Transverse colon (tissue), 4 donors: ENCODE measurements at regions not wholly inside any gene's neighbourhood (a gene's known extent, or its start where the extent isn't known, plus 50 kb on each side); places are given as distances from the start of the nearest gene placed in this dataset.

ENCODE experiments used
- DNase-seq: peaks from one replicate; pipeline ENCODE4 v3.0.0-alpha.2; 2019
- H3K27ac ChIP-seq, 4 donors: fragments of 200-600 bp; sonication (generic); 2 replicates each; pipeline ENCODE4 v1.5.1; 2016 to 2018; ENCODE audit warnings: inconsistent platforms in 4 of 4
- H3K27me3 ChIP-seq: fragments of 200-600 bp; sonication (generic); 2 replicates; pipeline ENCODE4 v1.5.1; 2017; ENCODE audit warnings: inconsistent platforms
- H3K36me3 ChIP-seq, 4 donors: fragments of 200-600 bp; sonication (generic); 2 replicates each; pipeline ENCODE4 v1.5.1; 2017 to 2019; ENCODE audit warnings: inconsistent platforms in 4 of 4
- H3K4me1 ChIP-seq, 4 donors: fragments of 200-600 bp; sonication (generic); 2 replicates each; pipeline ENCODE4 v1.5.1; 2017 to 2020; ENCODE audit warnings: inconsistent platforms in 4 of 4
- H3K4me3 ChIP-seq, 4 donors: fragments of 200-600 bp; sonication (generic); 1 replicate in 1 of 4; 2 replicates in 3 of 4; pipeline versions ENCODE4 v1.5.1 to v1.6.1; 2017 to 2019; ENCODE audit warnings: inconsistent platforms in 4 of 4
- H3K9me3 ChIP-seq, 2 donors: fragments of 200-600 bp; sonication (generic); 2 replicates each; pipeline ENCODE4 v1.5.1; 2017 to 2019; ENCODE audit warnings: inconsistent platforms in 2 of 2
- EP300 ChIP-seq: sonication (generic); formaldehyde crosslinking; IDR thresholded peaks from one replicate; pipeline ENCODE4 v1.6.1; 2017; ENCODE audit warnings: antibody characterized with exemption, low read depth
- POLR2A ChIP-seq: fragments of 450-650 bp; IDR thresholded peaks from one replicate; pipeline ENCODE4 v1.6.1; 2016; ENCODE audit warnings: antibody characterized with exemption, mild to moderate bottlenecking, moderate library complexity
- POLR2AphosphoS5 ChIP-seq, 3 donors: sonication (generic); formaldehyde crosslinking; IDR thresholded peaks; one replicate each; pipeline ENCODE4 v1.6.1; 2016; ENCODE audit warnings: antibody characterized with exemption in 3 of 3
- WGBS, 2 donors: methylation state at CpG; one replicate each; pipeline ENCODE4 v1.1.5; 2018; ENCODE audit warnings: low coverage in 1 of 2; 5-methylcytosine and 5-hydroxymethylcytosine counted together
- in situ Hi-C, 4 donors: fragments of 200-750 bp; cut with MboI; loops; one replicate each; pipeline versions ENCODE4 v1.15.0 to v1.15.1; 2017; ENCODE audit warnings: low sequenced_read_pairs in 3 of 4, low pct_ligation_motif_present in 1 of 4, low pct_unique_long_range_greater_than_20kb in 1 of 4
- intact Hi-C: fragments of 100-400 bp; cut with DNase I; formaldehyde crosslinking; loops from one replicate; pipeline ENCODE4 v1.15.1; 2023; ENCODE audit warnings: low total_unique reads
- TF ChIP-seq, protein P1 (sequence below), 5 experiments: fragments of 200-600 bp in 3 of 5; fragments of 450-650 bp in 2 of 5; sonication (generic) in 3 of 5; IDR thresholded peaks; 1 replicate in 2 of 5; 2 replicates in 3 of 5; pipeline ENCODE4 v1.5.1; 2016 to 2017; ENCODE audit warnings: antibody characterized with exemption in 5 of 5, inconsistent platforms in 3 of 5, mild to moderate bottlenecking in 2 of 5, moderate library complexity in 1 of 5

DNA sequence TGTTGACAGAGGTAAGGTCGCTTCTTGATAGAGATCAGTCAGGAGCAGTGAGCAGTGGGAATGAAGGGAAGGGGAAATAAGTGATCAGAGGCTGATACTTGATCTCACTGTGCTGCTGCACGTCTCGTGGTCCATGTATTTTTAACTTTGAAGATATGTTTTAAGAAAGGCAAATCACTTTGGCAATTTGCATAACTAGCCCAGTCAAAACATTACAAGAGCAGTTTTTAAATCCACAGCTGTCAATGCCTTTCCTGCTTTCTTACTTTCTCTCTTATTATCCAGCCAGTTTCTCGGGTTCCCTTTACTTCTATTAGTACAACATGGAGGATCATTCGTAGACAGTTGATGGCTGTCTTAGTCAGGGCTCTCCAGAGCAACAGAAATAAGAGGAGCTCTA lies 472.8 kb downstream of the TMA16 start:
- no peak overlapping the region for H3K27ac ChIP-seq
- H3K27me3 ChIP-seq = no peaks in the 10 kb centered on the region
- in situ Hi-C loops (no loop called here), intact Hi-C loops (no loop called here)
- TF ChIP-seq POLR2A (no peak), POLR2AphosphoS5 (IDR thresholded peaks at IDR 0.05) (no peak), EP300 (no peak)
- TF ChIP-seq, protein P1, sequence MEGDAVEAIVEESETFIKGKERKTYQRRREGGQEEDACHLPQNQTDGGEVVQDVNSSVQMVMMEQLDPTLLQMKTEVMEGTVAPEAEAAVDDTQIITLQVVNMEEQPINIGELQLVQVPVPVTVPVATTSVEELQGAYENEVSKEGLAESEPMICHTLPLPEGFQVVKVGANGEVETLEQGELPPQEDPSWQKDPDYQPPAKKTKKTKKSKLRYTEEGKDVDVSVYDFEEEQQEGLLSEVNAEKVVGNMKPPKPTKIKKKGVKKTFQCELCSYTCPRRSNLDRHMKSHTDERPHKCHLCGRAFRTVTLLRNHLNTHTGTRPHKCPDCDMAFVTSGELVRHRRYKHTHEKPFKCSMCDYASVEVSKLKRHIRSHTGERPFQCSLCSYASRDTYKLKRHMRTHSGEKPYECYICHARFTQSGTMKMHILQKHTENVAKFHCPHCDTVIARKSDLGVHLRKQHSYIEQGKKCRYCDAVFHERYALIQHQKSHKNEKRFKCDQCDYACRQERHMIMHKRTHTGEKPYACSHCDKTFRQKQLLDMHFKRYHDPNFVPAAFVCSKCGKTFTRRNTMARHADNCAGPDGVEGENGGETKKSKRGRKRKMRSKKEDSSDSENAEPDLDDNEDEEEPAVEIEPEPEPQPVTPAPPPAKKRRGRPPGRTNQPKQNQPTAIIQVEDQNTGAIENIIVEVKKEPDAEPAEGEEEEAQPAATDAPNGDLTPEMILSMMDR (IDR thresholded peaks at IDR 0.05) = no peak
- no peak for DNase-seq
- no peaks in the 10 kb centered on the region for H3K4me1 ChIP-seq
- WGBS, 2 donors = 50 to 59% methylated on average over 5 of the region's 5 CpGs
- H3K36me3 ChIP-seq = no peaks in the 10 kb centered on the region
- no peaks in the 10 kb centered on the region for H3K9me3 ChIP-seq
- no peak overlapping the region for H3K4me3 ChIP-seq

GRCh38 chr4:163967710-163968109 lies 473.2 kb downstream of the TMA16 start:
- in situ Hi-C loops (no loop called here), intact Hi-C loops (no loop called here)
- no peak for DNase-seq
- Histone ChIP-seq H3K4me1 (no peaks in the 10 kb centered on the region), H3K27me3 (no peaks in the 10 kb centered on the region), H3K27ac (no peak overlapping the region), H3K36me3 (no peaks in the 10 kb centered on the region), H3K9me3 (no peaks in the 10 kb centered on the region), H3K4me3 (no peak overlapping the region)
- no peak for TF ChIP-seq EP300
- TF ChIP-seq, protein P1 (IDR thresholded peaks at IDR 0.05) = no peak
- TF ChIP-seq POLR2A = no peak
- TF ChIP-seq POLR2AphosphoS5 (IDR thresholded peaks at IDR 0.05) = no peak
- 25 to 42% methylated on average over 1 of the region's 1 CpG for WGBS, 2 donors

GRCh38 chr4:163969291-163969690 lies 474.8 kb downstream of the TMA16 start:
- intact Hi-C loops = no loop called here

DNA sequence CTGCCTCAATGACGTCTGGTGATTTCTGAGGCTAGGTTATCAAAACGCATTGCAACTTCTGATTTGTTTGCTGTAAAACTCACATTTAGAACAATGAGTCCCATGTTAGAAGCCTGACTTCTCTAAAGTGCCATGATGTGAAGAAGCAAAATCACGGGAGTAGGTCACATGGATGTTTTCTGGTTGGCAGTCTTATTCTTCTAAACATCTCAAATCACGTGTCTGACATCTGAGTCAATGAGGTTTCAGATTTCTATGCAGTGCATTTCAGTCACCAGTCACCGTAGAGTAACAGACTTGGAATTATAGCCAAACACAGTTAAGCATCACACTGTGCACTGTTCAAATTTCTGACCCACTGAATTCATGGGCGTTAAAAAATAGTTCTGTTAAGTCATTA lies 482.1 kb downstream of the TMA16 start:
- TF ChIP-seq, protein P1 (IDR thresholded peaks at IDR 0.05) = no peak
- TF ChIP-seq POLR2A = no peak
- TF ChIP-seq POLR2AphosphoS5 (IDR thresholded peaks at IDR 0.05) = no peak
- no peak for TF ChIP-seq EP300
- H3K27ac ChIP-seq = no peak overlapping the region
- no peaks in the 10 kb centered on the region for H3K36me3 ChIP-seq
- WGBS, 2 donors = 75 to 77% methylated on average over 6 of the region's 6 CpGs
- no peaks in the 10 kb centered on the region for H3K9me3 ChIP-seq
- H3K4me3 ChIP-seq = no peak overlapping the region
- no peaks in the 10 kb centered on the region for H3K27me3 ChIP-seq
- no peaks in the 10 kb centered on the region for H3K4me1 ChIP-seq
- intact Hi-C loops = no loop called here
- DNase-seq = no peak
- in situ Hi-C loops = no loop called here

More at GRCh38 chr4:163969291-163969690, 474.8 kb downstream of the TMA16 start:
- TF ChIP-seq, protein P1 (IDR thresholded peaks at IDR 0.05) = no peak
- TF ChIP-seq POLR2A (no peak), POLR2AphosphoS5 (IDR thresholded peaks at IDR 0.05) (no peak)
- Histone ChIP-seq H3K9me3 (no peaks in the 10 kb centered on the region), H3K4me3 (no peak overlapping the region), H3K4me1 (no peaks in the 10 kb centered on the region), H3K27ac (no peak overlapping the region), H3K27me3 (no peaks in the 10 kb centered on the region), H3K36me3 (no peaks in the 10 kb centered on the region)
- 67 to 73% methylated on average over 4 of the region's 4 CpGs for WGBS, 2 donors
- no peak for DNase-seq
- in situ Hi-C loops = no loop called here
